KMS-11 (cell line): ENCODE measurements at regions not wholly inside any gene's neighbourhood (a gene's known extent, or its start where the extent isn't known, plus 50 kb on each side); places are given as distances from the start of the nearest gene placed in this dataset.

ENCODE experiments used
- H2AFZ ChIP-seq: fragments of 200-600 bp; sonication (generic); 2 replicates; pipeline ENCODE4 v1.6.1; 2016; ENCODE audit warnings: antibody characterized with exemption, mixed run types, low read depth
- H3K27ac ChIP-seq: fragments of 200-600 bp; sonication (generic); 2 replicates; pipeline ENCODE4 v1.6.1; 2016; ENCODE audit warnings: mild to moderate bottlenecking, mixed run types
- H3K27me3 ChIP-seq: fragments of 200-600 bp; sonication (generic); 2 replicates; pipeline ENCODE4 v1.6.1; 2017; ENCODE audit warnings: mild to moderate bottlenecking, low read depth, mixed run types, moderate library complexity; ENCODE audit not compliant: insufficient read depth
- H3K36me3 ChIP-seq: fragments of 200-600 bp; sonication (generic); 2 replicates; pipeline ENCODE4 v1.6.1; 2017; ENCODE audit warnings: mild to moderate bottlenecking, mixed run types; ENCODE audit not compliant: insufficient read depth
- H3K4me1 ChIP-seq: fragments of 200-600 bp; sonication (generic); 2 replicates; pipeline ENCODE4 v1.6.1; 2016; ENCODE audit warnings: mild to moderate bottlenecking, low read depth, mixed run types; ENCODE audit not compliant: poor library complexity, severe bottlenecking
- H3K4me2 ChIP-seq: fragments of 200-600 bp; sonication (generic); 2 replicates; pipeline ENCODE4 v1.7.0; 2016; ENCODE audit warnings: mild to moderate bottlenecking, mixed run types
- H3K4me3 ChIP-seq: fragments of 200-600 bp; sonication (generic); IDR thresholded peaks from 2 replicates; pipeline ENCODE4 v1.6.1; 2017; ENCODE audit warnings: low read depth, low read length, mixed read lengths; ENCODE audit not compliant: insufficient read depth
- H3K79me2 ChIP-seq: fragments of 200-600 bp; sonication (generic); 2 replicates; pipeline ENCODE4 v1.6.1; 2016; ENCODE audit warnings: low read depth, mixed run types; ENCODE audit not compliant: insufficient read depth
- H3K9ac ChIP-seq: fragments of 200-600 bp; sonication (generic); 2 replicates; pipeline ENCODE4 v1.6.1; 2016; ENCODE audit warnings: mild to moderate bottlenecking, mixed run types
- H4K20me1 ChIP-seq: fragments of 200-600 bp; sonication (generic); 2 replicates; pipeline ENCODE4 v1.6.1; 2016; ENCODE audit warnings: mild to moderate bottlenecking, mixed run types; ENCODE audit not compliant: insufficient read depth
- TF ChIP-seq, protein P1 (sequence below): fragments of 200-600 bp; sonication (generic); conservative IDR thresholded peaks from 2 replicates; pipeline ENCODE4 v1.6.1; 2017; ENCODE audit warnings: low read depth, mild to moderate bottlenecking, antibody characterized with exemption, low read length, moderate library complexity, mixed read lengths

DNA sequence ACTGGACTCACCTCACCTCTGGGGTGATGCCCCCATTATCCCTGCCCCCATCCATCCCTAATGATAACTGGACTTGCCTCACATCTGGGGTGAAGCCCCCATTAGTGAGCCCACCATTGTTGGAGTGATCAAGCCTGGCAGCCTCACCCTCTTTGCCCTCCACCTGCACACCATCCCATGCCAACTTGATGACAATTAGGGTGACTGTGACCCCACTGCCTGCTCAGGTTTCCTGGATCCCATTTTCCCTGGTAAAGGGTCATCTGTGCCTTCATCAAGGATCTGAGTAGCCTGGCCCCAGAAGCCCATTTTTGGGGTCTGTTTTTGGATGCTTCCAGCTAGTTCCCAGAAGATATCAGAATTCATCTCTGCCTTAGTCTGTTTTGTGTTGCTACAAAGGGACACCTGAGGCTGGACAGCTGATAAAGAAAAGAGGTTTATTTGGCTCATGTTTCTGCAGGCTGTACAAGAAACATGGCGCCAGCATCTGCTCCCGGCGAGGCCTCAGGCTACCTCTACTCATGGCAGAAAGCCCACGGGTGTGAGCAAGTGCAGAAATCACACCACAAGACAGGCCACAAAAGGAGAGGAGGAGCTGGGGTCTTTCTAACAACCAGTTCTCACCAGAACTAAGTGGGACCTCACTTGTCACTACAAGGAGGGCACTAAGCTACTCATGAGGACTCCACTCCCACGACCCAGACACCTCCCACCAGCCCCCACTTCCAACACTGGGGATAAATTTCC lies 196.4 kb upstream of the TWIST2 start:
- H3K27ac ChIP-seq = no peak overlapping the region
- H3K4me2 ChIP-seq = no peak overlapping the region
- no peaks in the 10 kb centered on the region for H3K79me2 ChIP-seq
- no peak overlapping the region for H2AFZ ChIP-seq
- no peaks in the 10 kb centered on the region for H3K27me3 ChIP-seq
- TF ChIP-seq, protein P1, sequence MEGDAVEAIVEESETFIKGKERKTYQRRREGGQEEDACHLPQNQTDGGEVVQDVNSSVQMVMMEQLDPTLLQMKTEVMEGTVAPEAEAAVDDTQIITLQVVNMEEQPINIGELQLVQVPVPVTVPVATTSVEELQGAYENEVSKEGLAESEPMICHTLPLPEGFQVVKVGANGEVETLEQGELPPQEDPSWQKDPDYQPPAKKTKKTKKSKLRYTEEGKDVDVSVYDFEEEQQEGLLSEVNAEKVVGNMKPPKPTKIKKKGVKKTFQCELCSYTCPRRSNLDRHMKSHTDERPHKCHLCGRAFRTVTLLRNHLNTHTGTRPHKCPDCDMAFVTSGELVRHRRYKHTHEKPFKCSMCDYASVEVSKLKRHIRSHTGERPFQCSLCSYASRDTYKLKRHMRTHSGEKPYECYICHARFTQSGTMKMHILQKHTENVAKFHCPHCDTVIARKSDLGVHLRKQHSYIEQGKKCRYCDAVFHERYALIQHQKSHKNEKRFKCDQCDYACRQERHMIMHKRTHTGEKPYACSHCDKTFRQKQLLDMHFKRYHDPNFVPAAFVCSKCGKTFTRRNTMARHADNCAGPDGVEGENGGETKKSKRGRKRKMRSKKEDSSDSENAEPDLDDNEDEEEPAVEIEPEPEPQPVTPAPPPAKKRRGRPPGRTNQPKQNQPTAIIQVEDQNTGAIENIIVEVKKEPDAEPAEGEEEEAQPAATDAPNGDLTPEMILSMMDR = no peak
- H3K36me3 ChIP-seq = no peaks in the 10 kb centered on the region
- no peaks in the 10 kb centered on the region for H4K20me1 ChIP-seq
- H3K4me3 ChIP-seq = no peak overlapping the region
- H3K4me1 ChIP-seq = no peaks in the 10 kb centered on the region
- H3K9ac ChIP-seq = no peak overlapping the region

DNA sequence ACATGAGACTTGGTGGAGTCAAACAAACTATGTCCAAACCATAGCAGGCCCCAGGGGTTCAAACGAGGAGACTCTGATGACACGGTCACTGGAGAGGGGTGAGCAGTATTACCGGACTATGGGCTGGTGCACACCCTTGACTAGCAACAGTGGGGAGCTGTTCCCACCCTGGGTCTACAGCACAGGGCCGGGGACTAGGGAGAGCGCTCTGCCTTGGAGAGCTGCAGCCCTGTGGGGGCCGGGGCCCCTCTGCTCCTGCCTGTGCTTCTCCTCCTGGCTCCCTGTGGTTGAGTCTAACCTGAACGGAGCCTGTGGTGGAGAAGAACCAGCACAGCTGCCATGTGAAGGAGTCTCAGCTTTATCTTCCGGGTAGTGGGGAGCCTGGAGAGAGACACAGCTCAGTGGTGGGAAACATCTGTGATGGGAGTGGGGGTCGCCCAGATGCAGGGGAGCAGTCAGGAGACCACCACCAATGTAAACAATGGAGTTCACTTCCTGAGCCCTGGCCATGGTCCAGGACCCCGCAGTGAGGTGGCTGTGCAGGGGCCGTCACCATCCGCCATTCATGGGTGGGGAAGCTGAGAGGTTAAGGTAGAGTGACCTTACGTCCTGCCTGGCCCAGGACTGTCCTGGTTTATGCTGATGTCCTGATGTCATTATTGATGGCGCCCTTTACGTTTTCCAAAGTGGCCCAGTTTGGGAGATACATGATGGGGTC lies 195.7 kb upstream of the TWIST2 start:
- Histone ChIP-seq H3K27ac (no peak overlapping the region), H3K79me2 (no peaks in the 10 kb centered on the region), H3K4me2 (no peak overlapping the region), H3K36me3 (no peaks in the 10 kb centered on the region), H4K20me1 (no peaks in the 10 kb centered on the region), H3K4me1 (no peaks in the 10 kb centered on the region), H3K27me3 (no peaks in the 10 kb centered on the region), H3K4me3 (no peak overlapping the region), H2AFZ (no peak overlapping the region), H3K9ac (no peak overlapping the region)
- TF ChIP-seq, protein P1 = no peak

GRCh38 chr2:238652771-238653157 lies 195.1 kb upstream of the TWIST2 start:
- no peaks in the 10 kb centered on the region for H3K79me2 ChIP-seq
- no peak overlapping the region for H3K27ac ChIP-seq
- no peak overlapping the region for H2AFZ ChIP-seq
- H4K20me1 ChIP-seq = no peaks in the 10 kb centered on the region
- TF ChIP-seq, protein P1 = no peak
- H3K27me3 ChIP-seq = no peaks in the 10 kb centered on the region
- no peak overlapping the region for H3K9ac ChIP-seq
- H3K4me2 ChIP-seq = no peak overlapping the region
- no peaks in the 10 kb centered on the region for H3K36me3 ChIP-seq
- H3K4me3 ChIP-seq = no peak overlapping the region
- H3K4me1 ChIP-seq = no peaks in the 10 kb centered on the region

DNA sequence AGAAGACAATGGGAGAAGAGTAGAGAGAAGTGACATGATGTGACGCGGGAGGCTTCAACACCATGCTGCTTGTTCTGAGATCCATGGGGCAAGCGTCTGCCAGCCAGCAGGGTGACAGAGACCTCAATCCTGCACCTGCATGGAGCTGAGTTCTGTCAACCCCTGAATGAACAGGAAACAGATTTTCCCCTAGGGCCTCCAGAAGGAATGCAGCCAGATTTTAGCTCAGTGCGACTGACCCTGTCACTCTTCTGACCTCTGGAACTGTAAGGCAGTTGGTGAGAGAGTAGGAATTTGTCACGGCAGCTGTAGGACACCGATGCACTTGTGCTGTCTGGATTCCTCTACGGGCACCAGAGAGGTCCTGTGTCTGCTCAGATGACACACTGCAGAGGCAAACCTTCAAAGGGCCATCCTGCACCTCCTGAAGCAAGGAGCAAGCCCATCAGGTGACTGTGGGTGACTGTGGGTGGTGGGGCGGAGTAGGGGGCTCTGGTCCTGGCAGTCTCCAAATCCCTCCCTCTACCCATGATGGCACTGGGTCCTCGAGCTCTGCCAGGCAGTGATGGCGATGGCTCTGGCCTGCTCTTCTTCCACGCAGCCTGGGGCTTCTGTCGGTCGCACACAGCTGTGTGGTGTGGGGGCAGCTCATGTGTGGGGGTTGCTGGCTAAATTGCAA lies 194.3 kb upstream of the TWIST2 start:
- no peaks in the 10 kb centered on the region for H3K36me3 ChIP-seq
- H3K9ac ChIP-seq = no peak overlapping the region
- no peak overlapping the region for H3K27ac ChIP-seq
- no peak overlapping the region for H3K4me3 ChIP-seq
- no peak overlapping the region for H3K4me2 ChIP-seq
- H3K79me2 ChIP-seq = no peaks in the 10 kb centered on the region
- H3K27me3 ChIP-seq = no peaks in the 10 kb centered on the region
- no peak overlapping the region for H2AFZ ChIP-seq
- TF ChIP-seq, protein P1 = no peak
- no peaks in the 10 kb centered on the region for H3K4me1 ChIP-seq
- H4K20me1 ChIP-seq = no peaks in the 10 kb centered on the region
